ENCODE measurements at regions not wholly inside any gene's neighbourhood (a gene's known extent, or its start where the extent isn't known, plus 50 kb on each side); places are given as distances from the start of the nearest gene placed in this dataset.
"Not testable (repeated sequence)": the region's sequence is repeated elsewhere in the genome, so short reads cannot be mapped to it uniquely, and the experiment has no call there.

GRCh38 chr1:60703155-60703554 is 379.2 kb upstream of the NFIA start:
- Mint-ChIP-seq H3K27ac (no peak overlapping the region), H3K36me3 (no peaks in the 10 kb centered on the region), H3K4me1 (no peaks in the 10 kb centered on the region), H3K9me3 (peaks cover 2 to 3% of the 10 kb centered on the region in 2 donors), H3K4me3 (no peak overlapping the region), H3K27me3 (peaks cover 0 to under 1% of the 10 kb centered on the region in 2 donors)
- DNase-seq (no peak), ATAC-seq (replicated peaks) (no peak)

GRCh38 chr1:60699325-60699724 is 383.0 kb upstream of the NFIA start:
- ATAC-seq (replicated peaks) (no peak), DNase-seq (no peak)
- H3K27me3 Mint-ChIP-seq, result peaks cover 0 to 6% of the 10 kb centered on the region in 2 donors
- no peaks in the 10 kb centered on the region for H3K4me1 Mint-ChIP-seq
- no peak overlapping the region for H3K4me3 Mint-ChIP-seq
- H3K27ac Mint-ChIP-seq, result no peak overlapping the region
- H3K36me3 Mint-ChIP-seq, result no peaks in the 10 kb centered on the region
- H3K9me3 Mint-ChIP-seq, result peaks cover 0 to 2% of the 10 kb centered on the region in 2 donors

- Mint-ChIP-seq H3K36me3 (no peaks in the 10 kb centered on the region), H3K9me3 (peaks cover 0 to 5% of the 10 kb centered on the region in 2 donors), H3K27ac (no peak overlapping the region), H3K27me3 (peaks cover 0 to 6% of the 10 kb centered on the region in 2 donors), H3K4me3 (no peak overlapping the region), H3K4me1 (no peaks in the 10 kb centered on the region)
- ATAC-seq (replicated peaks) (no peak), DNase-seq (no peak)
Observed at GRCh38 chr1:60697204-60697994, 385.0 kb upstream of the NFIA start.

- no peak overlapping the region for H3K4me3 Mint-ChIP-seq
- ATAC-seq (replicated peaks), result no peak
- H3K27me3 Mint-ChIP-seq, result peaks cover 0 to 6% of the 10 kb centered on the region in 2 donors
- no peaks in the 10 kb centered on the region for H3K4me1 Mint-ChIP-seq
- no peak overlapping the region for H3K27ac Mint-ChIP-seq
- peaks cover 0 to 7% of the 10 kb centered on the region in 2 donors for H3K9me3 Mint-ChIP-seq
- H3K36me3 Mint-ChIP-seq, result no peaks in the 10 kb centered on the region
- DNase-seq, result no peak
Observed at GRCh38 chr1:60696512-60696911, 385.8 kb upstream of the NFIA start.

GRCh38 chr1:60695716-60696171 is 386.6 kb upstream of the NFIA start:
- Mint-ChIP-seq H3K27ac (no peak overlapping the region), H3K27me3 (peaks cover 0 to 6% of the 10 kb centered on the region in 2 donors), H3K9me3 (peaks cover 0 to 7% of the 10 kb centered on the region in 2 donors), H3K36me3 (no peaks in the 10 kb centered on the region), H3K4me3 (no peak overlapping the region), H3K4me1 (no peaks in the 10 kb centered on the region)
- ATAC-seq (replicated peaks) (no peak), DNase-seq (no peak)

- Mint-ChIP-seq H3K27me3 (peaks cover 0 to 6% of the 10 kb centered on the region in 2 donors), H3K36me3 (no peaks in the 10 kb centered on the region), H3K4me3 (no peak overlapping the region), H3K9me3 (peaks cover 0 to 7% of the 10 kb centered on the region in 2 donors), H3K27ac (no peak overlapping the region), H3K4me1 (no peaks in the 10 kb centered on the region)
- no peak for ATAC-seq (replicated peaks)
- DNase-seq, result no peak
Observed at GRCh38 chr1:60694980-60695379, 387.4 kb upstream of the NFIA start.

GRCh38 chr1:60692031-60692430 is 390.3 kb upstream of the NFIA start:
- peaks cover 8 to 18% of the 10 kb centered on the region in 2 donors for H3K9me3 Mint-ChIP-seq
- H3K4me3 Mint-ChIP-seq, result no peak overlapping the region
- H3K27ac Mint-ChIP-seq, result no peak overlapping the region
- no peaks in the 10 kb centered on the region for H3K27me3 Mint-ChIP-seq
- ATAC-seq (replicated peaks) (no peak), DNase-seq (no peak)
- no peaks in the 10 kb centered on the region for H3K4me1 Mint-ChIP-seq
- no peaks in the 10 kb centered on the region for H3K36me3 Mint-ChIP-seq

GRCh38 chr1:60688221-60688620 is 394.1 kb upstream of the NFIA start:
- H3K9me3 Mint-ChIP-seq, result peaks cover 8 to 14% of the 10 kb centered on the region in 2 donors
- not testable (repeated sequence) for H3K27ac Mint-ChIP-seq; ATAC-seq (replicated peaks); H3K36me3 Mint-ChIP-seq; H3K4me3 Mint-ChIP-seq; DNase-seq; H3K4me1 Mint-ChIP-seq; H3K27me3 Mint-ChIP-seq

GRCh38 chr1:60681095-60681860 is 401.1 kb upstream of the NFIA start:
- no peak overlapping the region for H3K27ac Mint-ChIP-seq
- DNase-seq, result no peak
- H3K36me3 Mint-ChIP-seq, result no peaks in the 10 kb centered on the region
- H3K4me1 Mint-ChIP-seq, result no peaks in the 10 kb centered on the region
- no peaks in the 10 kb centered on the region for H3K9me3 Mint-ChIP-seq
- peaks cover 0 to 6% of the 10 kb centered on the region in 2 donors for H3K27me3 Mint-ChIP-seq
- ATAC-seq (replicated peaks), result no peak
- no peak overlapping the region for H3K4me3 Mint-ChIP-seq

GRCh38 chr1:60679524-60680375 is 402.6 kb upstream of the NFIA start:
- no peak for DNase-seq
- Mint-ChIP-seq H3K27ac (no peak overlapping the region), H3K9me3 (no peaks in the 10 kb centered on the region)

GRCh38 chr1:60678802-60679201 is 403.6 kb upstream of the NFIA start:
- H3K4me1 Mint-ChIP-seq, result no peaks in the 10 kb centered on the region
- peaks cover 0 to 6% of the 10 kb centered on the region in 2 donors for H3K27me3 Mint-ChIP-seq
- H3K9me3 Mint-ChIP-seq, result no peaks in the 10 kb centered on the region
- H3K36me3 Mint-ChIP-seq, result no peaks in the 10 kb centered on the region
- H3K27ac Mint-ChIP-seq, result no peak overlapping the region
- DNase-seq (no peak), ATAC-seq (replicated peaks) (no peak)
- H3K4me3 Mint-ChIP-seq, result no peak overlapping the region

More at GRCh38 chr1:60679524-60680375, 402.6 kb upstream of the NFIA start:
- Mint-ChIP-seq H3K36me3 (no peaks in the 10 kb centered on the region), H3K4me3 (no peak overlapping the region), H3K4me1 (no peaks in the 10 kb centered on the region), H3K27me3 (peaks cover 0 to 6% of the 10 kb centered on the region in 2 donors)
- no peak for ATAC-seq (replicated peaks)

GRCh38 chr1:60678391-60678790 is 404.0 kb upstream of the NFIA start:
- no peak overlapping the region for H3K4me3 Mint-ChIP-seq
- no peak overlapping the region for H3K27ac Mint-ChIP-seq
- no peaks in the 10 kb centered on the region for H3K9me3 Mint-ChIP-seq
- H3K36me3 Mint-ChIP-seq, result no peaks in the 10 kb centered on the region
- H3K4me1 Mint-ChIP-seq, result no peaks in the 10 kb centered on the region
- peaks cover 0 to 6% of the 10 kb centered on the region in 2 donors for H3K27me3 Mint-ChIP-seq
- DNase-seq (no peak), ATAC-seq (replicated peaks) (no peak)

GRCh38 chr1:60672449-60672848 is 409.9 kb upstream of the NFIA start:
- no peaks in the 10 kb centered on the region for H3K4me1 Mint-ChIP-seq
- H3K27ac Mint-ChIP-seq, result no peak overlapping the region
- H3K4me3 Mint-ChIP-seq, result no peak overlapping the region
- peaks cover 0 to 3% of the 10 kb centered on the region in 2 donors for H3K27me3 Mint-ChIP-seq
- DNase-seq (no peak), ATAC-seq (replicated peaks) (no peak)
- no peaks in the 10 kb centered on the region for H3K36me3 Mint-ChIP-seq
- no peaks in the 10 kb centered on the region for H3K9me3 Mint-ChIP-seq

- H3K27ac Mint-ChIP-seq, result no peak overlapping the region
- H3K4me1 Mint-ChIP-seq, result no peaks in the 10 kb centered on the region
- ATAC-seq (replicated peaks) (no peak), DNase-seq (no peak)
- H3K9me3 Mint-ChIP-seq, result no peaks in the 10 kb centered on the region
- no peaks in the 10 kb centered on the region for H3K36me3 Mint-ChIP-seq
- H3K27me3 Mint-ChIP-seq, result no peaks in the 10 kb centered on the region
- no peak overlapping the region for H3K4me3 Mint-ChIP-seq
Observed at GRCh38 chr1:60670302-60670701, 412.1 kb upstream of the NFIA start.

Data from stimulated activated naive B cell treated with anti-CD40 and anti-IgM and Interleukin-4, amounts not matched to agents 10 μg/mL and 1 μg/mL and 100 μg/mL, for 72 hours (primary cell).